GM19035 (cell line): ENCODE measurements at regions not wholly inside any gene's neighbourhood (a gene's known extent, or its start where the extent isn't known, plus 50 kb on each side); places are given as distances from the start of the nearest gene placed in this dataset.

Experiments
- ATAC-seq: cut with Tn5 transposase; IDR thresholded peaks from one replicate; pipeline ENCODE4 v1.9.1; 2021; ENCODE audit not compliant: unreplicated experiment

- ATAC-seq: no peak
Measured at GRCh38 chr1:234690872-234691271, 80.9 kb upstream of the IRF2BP2 start.

GRCh38 chr1:234689236-234689635 lies 79.3 kb upstream of the IRF2BP2 start:
- ATAC-seq: no peak

GRCh38 chr1:234687011-234687410 lies 77.0 kb upstream of the IRF2BP2 start:
- ATAC-seq: no peak

- no peak for ATAC-seq
Measured at GRCh38 chr1:234686035-234686434, 76.1 kb upstream of the IRF2BP2 start.

- no peak for ATAC-seq
Measured at GRCh38 chr1:234684856-234685255, 74.9 kb upstream of the IRF2BP2 start.

GRCh38 chr1:234683861-234684632 lies 74.1 kb upstream of the IRF2BP2 start:
- ATAC-seq: no peak

- ATAC-seq: no peak
Measured at GRCh38 chr1:234683127-234683860, 73.3 kb upstream of the IRF2BP2 start.

- no peak for ATAC-seq
Measured at GRCh38 chr1:234681990-234682389, 72.0 kb upstream of the IRF2BP2 start.

- no peak for ATAC-seq
Measured at GRCh38 chr1:234681065-234681464, 71.1 kb upstream of the IRF2BP2 start.

- no peak for ATAC-seq
Measured at GRCh38 chr1:234680331-234680904, 70.4 kb upstream of the IRF2BP2 start.

- ATAC-seq: peak; percentile 71
Measured at GRCh38 chr1:234676103-234676594, 66.2 kb upstream of the IRF2BP2 start.

- no peak for ATAC-seq
Measured at GRCh38 chr1:234675572-234675971, 65.6 kb upstream of the IRF2BP2 start.

GRCh38 chr1:234675006-234675405 lies 65.0 kb upstream of the IRF2BP2 start:
- ATAC-seq: no peak

- ATAC-seq: no peak
Measured at GRCh38 chr1:234674218-234674815, 64.3 kb upstream of the IRF2BP2 start.

- no peak for ATAC-seq
Measured at GRCh38 chr1:234672349-234673135, 62.6 kb upstream of the IRF2BP2 start.

- no peak for ATAC-seq
Measured at GRCh38 chr1:234670967-234671626, 61.1 kb upstream of the IRF2BP2 start.

- ATAC-seq: no peak
Measured at GRCh38 chr1:234669499-234669898, 59.5 kb upstream of the IRF2BP2 start.

GRCh38 chr1:234668577-234668955 lies 58.6 kb upstream of the IRF2BP2 start:
- no peak for ATAC-seq

- no peak for ATAC-seq
Measured at GRCh38 chr1:234667600-234668576, 57.9 kb upstream of the IRF2BP2 start.
